HG03159 (cell line): ENCODE measurements at regions not wholly inside any gene's neighbourhood (a gene's known extent, or its start where the extent isn't known, plus 50 kb on each side); places are given as distances from the start of the nearest gene placed in this dataset.
"Not testable (repeated sequence)": the region's sequence is repeated elsewhere in the genome, so short reads cannot be mapped to it uniquely, and the experiment has no call there.

Experiments used
- ATAC-seq: cut with Tn5 transposase; IDR thresholded peaks from one replicate; pipeline ENCODE4 v1.9.1; 2021; ENCODE audit warnings: mild to moderate bottlenecking, moderate library complexity; ENCODE audit not compliant: unreplicated experiment

DNA sequence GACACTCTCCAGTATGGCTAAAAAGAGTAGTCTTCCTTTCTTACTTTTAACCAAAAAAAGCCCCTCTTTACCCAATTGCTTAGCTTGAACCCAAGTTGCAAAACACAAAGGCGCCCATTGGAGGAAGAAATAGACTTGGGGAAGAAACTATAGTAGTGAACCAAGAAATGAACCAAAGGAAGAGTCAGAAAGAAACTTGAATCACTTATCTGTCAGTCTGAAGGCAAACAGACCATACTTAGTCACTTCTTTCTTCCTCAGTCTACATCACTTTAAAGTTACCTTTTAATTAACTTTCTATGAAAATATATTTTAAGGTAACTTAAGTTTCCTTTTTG lies 161.4 kb upstream of the GIMD1 start:
- ATAC-seq, result no peak

DNA sequence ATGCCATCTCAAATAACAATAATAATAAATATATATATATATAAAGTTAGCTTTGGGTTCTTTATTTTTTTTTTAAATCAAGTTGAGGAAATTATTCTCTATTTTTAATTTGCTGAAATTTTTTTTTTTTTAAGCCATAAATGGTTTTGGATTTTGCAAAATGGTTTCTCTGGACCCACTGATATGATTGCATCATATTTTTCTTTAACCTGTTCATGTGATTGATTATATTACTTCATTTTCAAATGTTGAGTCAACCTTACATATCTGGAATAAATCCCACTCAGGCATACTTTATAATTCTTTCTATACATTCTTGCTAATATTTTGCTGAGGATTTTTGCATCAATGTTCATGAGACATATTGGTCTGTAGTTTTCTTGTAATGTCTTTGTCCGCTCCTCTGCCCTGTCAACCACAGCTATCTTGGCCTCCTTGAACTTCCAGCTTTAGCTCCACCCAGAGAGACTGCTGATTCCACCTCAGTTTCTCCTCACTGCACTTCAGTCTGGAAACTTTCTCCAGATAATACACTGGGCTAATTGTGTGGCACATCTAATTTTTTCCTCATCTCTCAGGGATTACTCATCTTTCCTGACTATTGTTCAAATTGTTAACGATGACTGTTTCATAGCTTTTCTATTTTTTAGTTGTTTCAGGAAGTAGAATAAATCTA lies 160.9 kb upstream of the GIMD1 start:
- no peak for ATAC-seq

DNA sequence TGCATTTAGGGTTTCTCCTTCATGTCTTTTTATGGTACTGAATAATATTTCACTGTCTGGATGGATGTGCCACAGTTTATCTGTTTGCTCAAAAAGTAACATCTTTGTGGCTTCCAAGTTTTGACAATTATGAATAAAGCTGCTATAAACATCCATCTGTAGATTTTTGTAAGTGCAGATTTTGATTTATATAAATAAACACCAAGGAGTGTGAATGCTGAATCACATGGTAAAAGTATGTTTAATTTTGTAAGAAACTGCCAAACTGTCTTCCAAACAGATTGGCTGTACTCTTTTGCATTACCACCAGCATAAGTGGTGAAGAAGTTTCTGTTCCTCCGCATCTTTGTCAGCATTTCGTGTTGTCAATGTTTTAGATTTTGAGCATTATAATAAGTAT lies 158.7 kb upstream of the GIMD1 start:
- no peak for ATAC-seq

DNA sequence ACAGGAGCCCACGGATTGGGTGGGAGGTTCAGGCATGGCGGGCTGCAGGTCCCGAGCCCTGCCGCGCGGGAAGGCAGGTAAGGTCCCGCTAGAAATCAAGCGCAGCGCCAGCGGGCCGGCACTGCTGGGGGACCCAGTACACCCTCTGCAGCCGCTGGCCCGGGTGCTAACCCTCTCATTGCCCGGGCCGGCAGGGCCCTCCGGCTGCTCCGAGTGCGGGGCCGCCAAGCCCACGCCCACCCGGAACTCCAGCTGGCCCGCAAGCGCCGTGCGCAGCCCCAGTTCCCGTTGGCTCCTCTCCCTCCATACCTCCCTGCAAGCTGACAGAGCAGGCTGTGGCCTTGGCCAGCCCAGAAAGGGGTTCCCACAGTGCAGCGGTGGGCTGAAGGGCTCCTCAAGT lies 156.8 kb upstream of the GIMD1 start:
- not testable (repeated sequence) for ATAC-seq

DNA sequence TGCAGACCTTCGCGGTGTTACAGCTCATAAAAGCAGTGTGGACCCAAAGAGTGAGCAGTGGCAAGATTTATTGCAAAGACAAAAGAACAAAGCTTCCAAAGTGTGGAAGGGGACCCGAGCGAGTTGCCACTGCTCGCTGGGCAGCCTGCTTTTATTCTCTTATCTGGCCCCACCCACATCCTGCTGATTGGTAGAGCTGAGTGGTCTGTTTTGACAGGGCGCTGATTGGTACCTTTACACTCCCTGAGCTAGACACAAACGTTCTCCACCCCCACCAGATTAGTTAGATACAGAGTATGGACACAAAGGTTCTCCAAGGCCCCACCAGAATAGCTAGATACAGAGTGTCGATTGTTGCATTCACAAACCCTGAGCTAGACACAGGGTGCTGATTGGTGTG lies 156.2 kb upstream of the GIMD1 start:
- ATAC-seq, result not testable (repeated sequence)

DNA sequence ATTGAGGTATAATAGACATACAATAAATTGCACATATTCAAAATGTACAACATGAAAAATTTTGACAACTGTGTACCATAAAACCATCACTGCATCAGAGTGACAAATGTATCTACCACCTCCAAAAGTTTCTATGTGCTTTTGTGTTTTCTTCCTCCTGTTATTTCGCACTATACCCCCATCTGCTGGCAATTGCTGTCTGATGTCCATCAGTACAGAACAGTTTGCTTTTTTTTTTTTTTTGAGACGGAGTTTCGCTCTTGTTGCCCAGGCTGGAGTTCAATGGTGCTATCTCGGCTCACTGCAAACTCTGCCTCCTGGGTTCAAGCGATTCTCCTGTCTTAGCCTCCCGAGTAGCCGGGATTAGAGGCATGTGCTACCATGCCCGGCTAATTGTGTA lies 154.3 kb upstream of the GIMD1 start:
- ATAC-seq, result no peak

DNA sequence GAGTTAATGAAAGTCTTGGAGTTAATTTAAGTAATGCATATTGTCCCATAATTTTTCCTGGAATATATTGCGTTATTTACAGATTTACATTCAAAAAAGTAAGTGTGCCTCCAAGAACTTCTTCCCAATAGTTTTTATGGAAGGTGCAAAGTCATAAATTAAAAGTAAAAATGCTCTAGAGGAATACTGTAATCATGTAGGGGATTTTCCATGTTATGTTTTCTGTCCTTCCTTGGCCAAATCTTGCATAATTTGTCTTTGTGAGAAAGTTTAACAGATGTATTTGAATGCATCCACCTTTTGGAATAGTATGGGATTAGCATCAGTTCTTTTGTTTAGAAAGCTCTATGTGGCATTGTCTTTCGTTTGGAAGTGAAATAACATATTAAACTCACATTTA lies 144.1 kb upstream of the GIMD1 start:
- ATAC-seq, result no peak

DNA sequence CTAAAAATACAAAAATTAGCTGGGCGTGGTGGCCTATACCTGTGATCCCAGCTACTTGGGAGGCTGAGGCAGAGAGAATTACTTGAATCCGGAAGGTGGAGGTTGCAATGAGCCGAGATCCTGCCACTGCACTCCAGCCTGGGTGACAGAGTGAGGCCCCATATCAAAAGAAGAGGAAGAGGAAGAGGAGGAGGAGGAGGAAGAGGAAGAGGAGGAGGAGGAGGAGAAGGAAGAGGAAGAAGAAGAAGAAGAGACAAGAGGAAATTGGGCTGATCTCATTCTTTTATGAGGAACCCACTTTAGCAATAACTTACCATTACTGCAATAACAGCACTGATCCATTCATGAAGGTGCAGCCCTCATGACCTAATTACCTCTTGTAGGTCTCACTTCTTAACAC lies 138.9 kb upstream of the GIMD1 start:
- no peak for ATAC-seq

DNA sequence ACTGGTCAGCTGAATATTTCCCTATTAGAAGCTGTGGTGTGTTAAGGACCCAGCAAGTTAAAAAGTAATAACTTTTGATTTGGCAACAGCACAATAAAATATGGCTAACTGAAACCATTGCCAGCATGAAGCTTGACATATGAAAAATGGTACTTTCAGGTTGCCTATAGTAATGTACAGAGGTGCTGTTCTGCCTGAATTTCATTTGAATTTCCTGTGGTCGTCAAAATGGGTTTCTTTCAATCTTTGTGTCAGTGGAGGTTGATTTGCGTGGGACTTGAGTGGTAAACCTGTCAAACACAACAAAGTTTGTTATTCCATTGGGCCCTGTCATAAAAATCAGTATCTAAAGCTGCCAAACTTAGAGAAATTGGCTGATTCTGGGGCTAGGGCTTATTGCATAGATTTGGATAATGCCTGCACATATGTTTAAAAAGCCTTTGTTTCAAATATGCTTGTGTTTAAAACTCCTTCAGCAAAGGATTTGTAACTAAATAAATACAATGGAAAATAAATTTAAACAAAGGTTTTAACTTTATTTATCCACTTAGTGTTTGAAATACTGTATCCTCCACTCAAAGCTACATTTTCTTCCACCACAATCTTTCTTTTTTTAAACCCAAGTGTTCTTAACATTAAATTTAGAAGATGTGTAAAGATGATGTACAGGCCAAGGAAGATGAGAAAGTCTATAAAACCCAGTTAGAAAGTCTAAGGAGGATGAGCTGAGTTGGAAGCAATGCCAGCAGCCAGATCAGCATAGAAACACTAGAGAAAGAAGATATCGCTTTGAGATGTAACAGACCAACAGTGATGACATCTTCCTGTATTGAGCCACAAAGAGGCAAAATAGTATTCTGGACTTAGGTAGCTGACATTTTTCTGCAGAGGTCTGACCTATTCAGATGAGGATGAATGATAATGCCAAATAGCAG lies 134.8 kb upstream of the GIMD1 start:
- no peak for ATAC-seq

DNA sequence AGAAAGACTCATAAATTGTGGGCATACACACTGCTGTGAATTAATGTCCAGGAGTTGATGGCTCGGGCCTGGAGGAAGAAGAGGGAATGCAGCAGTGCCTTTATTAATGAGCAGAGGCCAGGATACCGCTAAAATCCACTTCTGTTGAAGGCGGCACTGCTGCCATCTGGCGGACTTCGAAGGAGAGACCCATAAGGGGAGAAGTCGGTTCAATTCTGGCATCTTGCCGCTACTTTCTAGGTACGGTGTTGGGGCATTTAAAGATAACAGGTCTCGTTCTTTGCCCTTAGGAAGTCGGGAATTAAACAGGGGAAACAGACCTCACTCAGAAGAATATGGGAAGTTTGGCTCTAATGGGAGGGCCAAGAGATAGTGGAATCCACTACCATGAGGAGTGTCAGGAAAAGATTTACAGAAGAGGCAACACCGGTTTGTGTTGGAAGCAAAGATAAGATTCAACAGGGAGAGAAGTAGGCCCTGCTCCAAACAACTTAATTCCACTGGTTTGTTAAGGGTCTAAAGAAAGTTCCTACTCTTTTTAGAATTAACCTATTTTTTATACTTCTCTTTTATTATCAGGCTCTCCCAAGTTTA lies 133.6 kb upstream of the GIMD1 start:
- peak; percentile 96 for ATAC-seq

DNA sequence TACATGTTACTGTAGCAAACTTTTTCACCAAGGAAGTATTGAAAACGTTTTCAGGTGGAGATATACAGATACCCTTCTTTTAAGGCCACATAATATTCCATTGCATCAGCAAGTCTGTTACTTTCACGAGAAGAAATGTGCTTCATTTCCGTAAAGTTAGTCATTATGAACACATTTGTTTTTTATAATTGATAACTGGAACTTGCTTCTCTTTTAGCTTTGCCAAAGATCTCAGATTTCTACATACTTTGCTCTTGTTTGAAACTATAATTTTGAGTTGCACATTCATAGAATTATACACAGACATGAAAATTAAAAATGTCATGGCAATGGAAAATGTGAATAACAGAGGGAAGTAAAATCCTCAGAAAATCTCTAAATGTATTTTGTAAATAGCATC lies 128.7 kb upstream of the GIMD1 start:
- no peak for ATAC-seq

DNA sequence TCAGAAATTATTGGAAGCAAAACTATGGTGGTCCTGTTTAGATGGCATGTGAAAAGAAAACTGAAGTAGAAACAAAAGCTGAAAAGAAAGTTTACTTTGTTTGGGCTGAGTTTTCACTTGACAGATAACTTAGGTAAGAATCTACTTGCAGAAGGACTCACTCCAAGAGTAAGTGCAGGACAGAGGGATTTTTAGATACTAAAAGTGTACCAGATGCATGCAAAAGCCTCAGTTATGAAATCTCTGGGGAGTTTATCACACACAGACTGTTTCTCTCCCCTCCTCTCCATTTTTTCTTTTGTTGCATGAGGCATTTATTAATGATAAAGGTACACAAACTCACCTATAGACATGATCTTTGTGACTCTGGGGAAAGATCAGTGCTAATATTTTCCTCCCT lies 127.5 kb upstream of the GIMD1 start:
- no peak for ATAC-seq

DNA sequence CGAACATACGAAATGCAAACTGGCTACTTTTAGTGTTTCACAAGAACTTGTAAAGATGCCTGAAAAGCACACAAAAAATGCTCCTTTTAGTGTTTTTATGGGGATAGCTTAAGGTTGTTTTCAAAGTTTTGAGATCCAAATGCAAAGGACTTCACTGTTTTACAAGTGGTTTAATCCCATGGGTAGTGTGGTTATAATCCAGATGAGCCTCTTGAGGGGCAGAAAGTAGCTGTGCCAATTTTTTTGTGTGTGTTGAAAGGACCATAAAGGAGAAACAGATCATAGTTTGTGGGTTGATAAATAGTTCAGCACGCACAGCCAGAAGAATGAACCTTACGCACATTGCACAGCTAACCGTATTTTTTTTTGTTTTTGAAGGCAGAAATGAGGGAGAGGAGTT lies 126.9 kb upstream of the GIMD1 start:
- ATAC-seq, result no peak

DNA sequence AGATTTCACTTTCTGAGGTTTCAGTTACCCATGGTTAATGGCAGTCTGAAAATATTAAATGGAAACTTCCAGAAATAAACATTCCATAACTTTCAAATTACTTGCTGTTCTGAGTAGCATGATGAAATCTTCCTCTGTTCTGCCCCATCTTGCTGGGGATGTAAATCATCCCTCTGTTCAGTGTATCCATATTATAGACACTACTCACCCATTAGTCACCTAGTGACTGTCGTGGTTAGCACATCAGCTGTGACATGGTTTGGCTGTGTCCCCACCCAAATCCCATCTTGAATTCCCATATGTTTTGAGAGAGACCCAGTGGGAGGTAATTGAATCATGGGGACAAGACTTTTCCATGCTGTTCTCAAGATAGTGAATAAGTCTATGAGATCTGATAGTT lies 125.5 kb upstream of the GIMD1 start:
- ATAC-seq, result no peak

DNA sequence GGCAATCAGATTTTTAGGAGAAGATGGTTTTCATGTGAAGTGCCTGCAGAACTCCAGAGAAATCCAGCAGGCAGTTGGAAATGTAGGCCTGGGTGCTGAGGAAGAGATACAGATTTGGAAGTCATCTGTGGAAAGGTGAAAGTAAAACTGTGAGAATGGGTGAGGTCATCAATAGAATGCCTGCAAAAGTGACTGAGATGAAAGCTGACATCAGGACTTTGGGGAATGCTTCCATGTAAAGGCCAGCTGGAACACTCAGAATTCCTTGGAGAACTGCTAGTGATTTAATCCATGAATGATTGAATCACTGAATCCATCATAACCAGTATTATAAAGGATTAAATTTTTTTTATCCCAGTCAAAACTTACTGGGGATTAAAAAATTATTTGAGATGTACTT lies 124.5 kb upstream of the GIMD1 start:
- no peak for ATAC-seq

DNA sequence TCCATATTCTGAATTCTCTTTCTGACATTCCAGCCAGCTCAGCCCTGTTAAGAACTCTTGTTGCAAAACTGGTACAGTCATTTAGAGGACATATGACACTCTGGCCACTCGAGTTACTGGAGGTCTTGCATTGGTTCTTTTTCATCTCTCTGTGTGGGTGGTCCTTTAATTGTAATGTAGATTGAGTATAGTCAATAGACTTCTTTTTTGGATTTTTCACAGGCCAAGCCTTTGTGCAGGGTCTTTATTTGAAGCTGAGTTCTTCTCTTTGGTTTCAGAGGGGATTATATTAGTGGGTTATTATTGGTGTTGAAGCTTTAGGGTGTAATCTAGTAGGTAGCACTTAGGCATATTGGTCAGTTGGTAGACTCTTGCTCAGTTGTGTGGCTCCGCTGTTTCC lies 118.0 kb upstream of the GIMD1 start:
- ATAC-seq, result no peak

DNA sequence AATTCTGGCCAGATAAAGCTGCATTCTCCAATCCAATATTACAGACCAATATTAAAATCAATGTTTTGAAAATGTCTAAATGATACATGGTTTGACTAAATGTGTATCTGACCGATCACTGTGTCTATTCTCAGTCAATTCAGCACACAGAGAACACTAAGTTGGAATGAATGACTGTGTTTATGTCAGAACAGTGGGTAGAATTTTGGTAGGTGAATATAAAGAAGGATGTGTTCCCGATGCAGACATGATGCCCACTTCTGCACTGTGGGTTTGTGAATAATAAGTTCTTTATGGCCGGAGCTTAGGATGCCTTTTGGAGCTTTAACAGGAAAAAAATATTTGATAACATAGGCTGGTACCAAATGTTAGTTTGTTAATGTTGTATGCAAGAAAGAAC lies 113.2 kb upstream of the GIMD1 start:
- no peak for ATAC-seq

DNA sequence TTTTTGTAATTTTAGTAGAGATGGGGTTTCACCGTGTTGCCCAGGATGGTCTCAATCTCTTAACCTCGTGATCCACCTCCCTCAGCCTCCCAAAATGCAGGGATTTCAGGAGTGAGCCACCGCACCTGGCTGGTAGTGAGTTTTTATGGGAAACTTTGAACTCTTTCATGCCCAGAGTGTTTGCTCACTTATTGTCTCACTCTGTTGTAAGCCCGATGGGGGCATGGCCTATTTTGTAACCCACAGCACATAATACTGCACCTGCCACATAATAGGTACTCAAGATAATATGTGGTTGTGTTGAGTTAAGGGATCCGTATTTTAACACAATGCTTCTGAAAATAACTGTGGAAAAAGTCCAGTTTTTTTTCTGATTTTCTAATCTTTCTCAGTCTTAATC lies 109.6 kb upstream of the GIMD1 start:
- no peak for ATAC-seq

DNA sequence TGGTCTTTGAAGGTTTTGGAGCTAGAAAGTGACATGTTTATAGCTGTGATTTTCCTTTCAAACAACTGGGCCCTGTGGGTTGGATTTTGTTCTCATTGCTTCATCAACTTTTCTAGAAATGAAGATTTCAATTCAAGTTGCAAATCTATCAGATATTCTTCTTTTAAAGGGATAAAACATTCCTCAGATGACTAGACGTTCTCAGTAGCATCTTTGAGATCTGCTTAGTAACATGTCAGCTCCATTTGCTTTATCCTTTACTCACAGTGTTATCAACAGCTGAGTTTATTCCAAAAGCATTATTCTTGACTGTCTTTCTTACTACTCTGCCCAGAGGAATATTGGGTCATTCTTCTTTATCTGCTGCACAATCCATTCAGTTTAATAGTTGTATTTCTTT lies 108.2 kb upstream of the GIMD1 start:
- ATAC-seq, result no peak

DNA sequence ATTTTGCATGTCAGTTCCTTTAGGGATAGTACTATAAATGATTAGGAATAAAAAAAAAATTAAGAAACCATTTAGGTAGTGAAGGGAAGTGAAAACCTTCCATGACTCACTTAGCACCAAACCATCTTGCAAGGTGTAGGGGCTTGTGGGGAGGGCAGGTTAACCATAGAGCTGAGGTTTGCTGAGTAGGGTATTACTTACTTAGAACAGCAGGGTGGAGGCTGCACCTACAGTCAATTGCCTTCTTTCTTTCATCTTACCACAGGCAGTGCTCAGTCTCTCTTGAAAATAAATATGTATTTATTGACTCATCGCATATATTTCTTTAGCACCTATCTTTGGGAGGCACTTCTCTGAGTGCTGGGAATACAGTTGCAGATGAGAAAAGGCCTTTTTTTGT lies 104.9 kb upstream of the GIMD1 start:
- peak; percentile 51 for ATAC-seq

DNA sequence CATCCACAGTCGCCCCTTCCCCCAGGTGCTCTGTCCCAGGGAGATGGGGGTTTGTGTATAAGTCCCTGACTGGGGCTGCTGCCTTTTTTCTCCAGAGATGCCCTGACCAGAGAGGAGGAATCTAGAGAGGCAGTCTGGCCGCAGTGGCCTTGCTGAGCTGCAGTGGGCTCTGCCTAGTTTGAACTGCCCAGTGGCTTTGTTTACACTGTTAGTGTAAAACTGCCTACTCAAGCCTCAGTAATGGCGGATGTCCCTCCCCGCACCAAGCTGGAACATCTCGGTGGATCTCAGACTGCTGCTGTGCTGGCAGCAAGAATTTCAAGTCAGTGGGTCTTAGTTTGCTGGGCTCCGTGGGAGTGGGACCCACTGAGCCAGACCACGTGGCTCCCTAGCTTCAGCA lies 102.6 kb upstream of the GIMD1 start:
- no peak for ATAC-seq

DNA sequence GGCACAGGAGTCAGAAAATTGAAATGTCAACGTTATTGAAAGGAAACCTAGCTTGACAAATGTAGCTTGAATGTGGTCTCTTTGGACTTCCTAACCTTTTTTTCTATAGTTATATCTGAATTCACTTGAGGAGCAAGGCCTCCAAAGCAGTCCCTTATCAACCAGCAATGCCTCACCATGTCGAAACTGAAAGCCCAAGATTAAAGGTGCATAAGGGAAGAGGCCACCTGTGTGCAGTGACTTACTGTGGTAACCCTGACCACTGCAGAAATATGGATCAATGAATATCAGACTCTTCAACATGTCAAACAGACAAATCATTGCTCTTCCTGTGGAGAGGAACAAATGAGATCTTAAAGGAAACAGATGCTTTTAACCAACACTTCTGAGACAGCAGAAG lies 95.0 kb upstream of the GIMD1 start:
- ATAC-seq, result no peak
